BJ (cell line): ENCODE measurements at regions not wholly inside any gene's neighbourhood (a gene's known extent, or its start where the extent isn't known, plus 50 kb on each side); places are given as distances from the start of the nearest gene placed in this dataset. TPM values are rescaled to one million over a fixed set of nuclear protein-coding genes. Genes with fewer than 3 reads are reported as not detected.

ENCODE experiments used
- CTCF ChIA-PET: fragments of 350-600 bp; formaldehyde crosslinking; extraction: SDS; loops from one replicate; lab custom pipeline; 2021; ENCODE audit warnings: antibody characterized with exemption, inconsistent platforms; lab: Yijun Ruan, JAX
- POLR2A ChIA-PET: fragments of 300-600 bp; sonication (Branson Sonifier 250); formaldehyde crosslinking; extraction: SDS; loops from one replicate; lab custom pipeline; 2021; ENCODE audit warnings: antibody characterized with exemption; lab: Charles Lee
- DNase-seq: peaks from one replicate; pipeline ENCODE4 v3.0.0-alpha.2; 2011; ENCODE audit warnings: low read depth
- H3K27me3 ChIP-seq: 2 replicates; pipeline ENCODE4 v1.6.0; 2011; ENCODE audit warnings: low read length; ENCODE audit not compliant: control insufficient read depth, insufficient read depth
- H3K36me3 ChIP-seq: 2 replicates; pipeline ENCODE4 v1.5.1; 2011; ENCODE audit warnings: low read length; ENCODE audit not compliant: control insufficient read depth, insufficient read depth
- H3K4me3 ChIP-seq: 2 replicates; pipeline ENCODE4 v1.5.1; 2011; ENCODE audit warnings: low read depth, mild to moderate bottlenecking, control low read depth, low read length
- CTCF ChIP-seq: IDR thresholded peaks from 2 replicates; pipeline ENCODE4 v1.5.1; 2011; ENCODE audit warnings: low read depth, mild to moderate bottlenecking, control low read depth, inconsistent platforms, low read length, moderate library complexity; ENCODE audit not compliant: insufficient read depth
- small RNA-seq: library from RNA; depleted of rRNA; stranded (forward); fragments of <200 nt; gene quantifications from one replicate; pipeline ENCODE3, GENCODE V24; 2012; ENCODE audit warnings: low replicate concordance, low read depth; ENCODE audit not compliant: insufficient read length

GRCh38 chr6:168718821-168719475 is 278.0 kb downstream of the SMOC2 start:
- no peak for DNase-seq
- H3K4me3 ChIP-seq = no peak overlapping the region
- no peaks in the 10 kb centered on the region for H3K27me3 ChIP-seq
- ChIA-PET POLR2A (no interaction called here), CTCF (no interaction called here)
- no peak for TF ChIP-seq CTCF
- no peaks in the 10 kb centered on the region for H3K36me3 ChIP-seq

Small RNA genes lying in the stretch of these regions (small RNA-seq; reads per million reads assigned to genes)
- not detected for gene AL513210.1
